Adrenal gland (tissue), 9 donors: ENCODE measurements at regions not wholly inside any gene's neighbourhood (a gene's known extent, or its start where the extent isn't known, plus 50 kb on each side); places are given as distances from the start of the nearest gene placed in this dataset.

ENCODE experiments used
- DNase-seq, 7 donors: peaks; one replicate each; pipeline ENCODE4 v3.0.0-alpha.2; 2019 to 2020
- H3K27ac ChIP-seq, 5 donors: fragments of 200-600 bp; sonication (generic) in 4 of 5; 1 replicate in 3 of 5; 2 replicates in 2 of 5; pipeline versions ENCODE4 v1.5.1 to v1.8.0; 2016 to 2020; ENCODE audit warnings: mild to moderate bottlenecking in 1 of 5
- H3K27me3 ChIP-seq: fragments of 200-600 bp; 2 replicates; pipeline ENCODE4 v1.8.0; 2021
- H3K36me3 ChIP-seq, 2 donors: fragments of 200-600 bp; replicated peaks in 1 of 2; 1 replicate in 1 of 2; 2 replicates in 1 of 2; pipeline versions ENCODE4 v1.5.1 to v1.8.0; 2018 to 2022
- H3K4me1 ChIP-seq, 2 donors: fragments of 200-600 bp; replicated peaks in 1 of 2; 1 replicate in 1 of 2; 2 replicates in 1 of 2; pipeline versions ENCODE4 v1.5.1 to v1.8.0; 2018 to 2021
- H3K4me3 ChIP-seq, 4 donors: fragments of 200-600 bp; sonication (generic) in 3 of 4; one replicate each; pipeline ENCODE4 v1.5.1; 2016 to 2018
- H3K9me3 ChIP-seq, 3 donors: fragments of 200-600 bp; sonication (generic) in 1 of 3; replicated peaks in 1 of 3; 1 replicate in 2 of 3; 2 replicates in 1 of 3; pipeline versions ENCODE4 v1.5.1 to v1.8.0; 2016 to 2021
- POLR2A ChIP-seq, 2 donors: fragments of 450-650 bp; IDR thresholded peaks; one replicate each; pipeline ENCODE4 v1.6.1; 2017; ENCODE audit warnings: antibody characterized with exemption in 2 of 2, mild to moderate bottlenecking in 2 of 2, moderate library complexity in 1 of 2
- WGBS, 4 donors: extraction: QIAGEN DNeasy Blood & Tissue Kit in 2 of 4; methylation state at CpG; one replicate each; pipeline versions ENCODE4 v1.1.5 to v1.1.7; 2013 to 2017; 5-methylcytosine and 5-hydroxymethylcytosine counted together
- intact Hi-C, 2 donors: fragments of 100-400 bp; cut with DNase I; formaldehyde crosslinking; loops; one replicate each; pipeline versions ENCODE4 v1.14.1 to v1.15.0; 2022 to 2023
- TF ChIP-seq, protein P1 (sequence below), 6 experiments: fragments of 450-650 bp in 4 of 6; fragments of 200-600 bp in 2 of 6; sonication (generic) in 1 of 6; IDR thresholded peaks; 1 replicate in 5 of 6; 2 replicates in 1 of 6; pipeline versions ENCODE4 v1.5.1 to v1.8.0; 2016 to 2021; ENCODE audit warnings: antibody characterized with exemption in 6 of 6, mild to moderate bottlenecking in 2 of 6, moderate library complexity in 1 of 6
- donor health status: healthy with polysubstance abuse.
- donor health status: Bipolar disorder and iron deficiency.
- donor health status: DM: yes; HTN: yes; CAD: no.
- donor health status: DM: no; HTN: no; CAD: no.
- donor health status: DM: no; HTN: no; CAD: no.

DNA sequence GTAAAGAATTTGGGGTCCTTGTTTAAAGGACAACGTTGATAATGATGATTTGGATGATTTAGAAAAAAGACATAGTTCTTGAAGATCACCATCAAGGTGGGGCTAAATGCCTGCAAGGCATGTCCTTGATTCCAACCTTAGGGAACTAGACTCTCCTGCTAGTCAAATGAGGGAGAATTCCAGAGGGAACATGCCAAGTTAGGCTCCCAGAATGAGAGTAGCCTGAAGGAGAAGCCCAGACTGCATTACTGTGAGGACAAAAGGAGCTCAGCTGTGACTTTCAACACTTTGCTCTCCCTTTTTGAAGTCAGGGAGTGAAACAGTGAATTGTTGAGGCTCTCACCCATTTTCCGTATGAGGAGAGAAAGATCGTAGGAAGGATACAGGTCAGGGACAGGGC is 95.2 kb upstream of the TBX3 start:
- no peaks in the 10 kb centered on the region for H3K27me3 ChIP-seq
- intact Hi-C loops, result loop anchor here in 1 of 2 donors (10.0 kb wide), 1 partner anchor 94 kb away; the partner anchor contains the start of gene TBX3
- 55 to 59% (median 55%) methylated on average over 3 of the region's 3 CpGs for WGBS, 4 donors
- no peak for DNase-seq
- TF ChIP-seq POLR2A (IDR thresholded peaks at IDR 0.05), result no peak
- TF ChIP-seq, protein P1, sequence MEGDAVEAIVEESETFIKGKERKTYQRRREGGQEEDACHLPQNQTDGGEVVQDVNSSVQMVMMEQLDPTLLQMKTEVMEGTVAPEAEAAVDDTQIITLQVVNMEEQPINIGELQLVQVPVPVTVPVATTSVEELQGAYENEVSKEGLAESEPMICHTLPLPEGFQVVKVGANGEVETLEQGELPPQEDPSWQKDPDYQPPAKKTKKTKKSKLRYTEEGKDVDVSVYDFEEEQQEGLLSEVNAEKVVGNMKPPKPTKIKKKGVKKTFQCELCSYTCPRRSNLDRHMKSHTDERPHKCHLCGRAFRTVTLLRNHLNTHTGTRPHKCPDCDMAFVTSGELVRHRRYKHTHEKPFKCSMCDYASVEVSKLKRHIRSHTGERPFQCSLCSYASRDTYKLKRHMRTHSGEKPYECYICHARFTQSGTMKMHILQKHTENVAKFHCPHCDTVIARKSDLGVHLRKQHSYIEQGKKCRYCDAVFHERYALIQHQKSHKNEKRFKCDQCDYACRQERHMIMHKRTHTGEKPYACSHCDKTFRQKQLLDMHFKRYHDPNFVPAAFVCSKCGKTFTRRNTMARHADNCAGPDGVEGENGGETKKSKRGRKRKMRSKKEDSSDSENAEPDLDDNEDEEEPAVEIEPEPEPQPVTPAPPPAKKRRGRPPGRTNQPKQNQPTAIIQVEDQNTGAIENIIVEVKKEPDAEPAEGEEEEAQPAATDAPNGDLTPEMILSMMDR (IDR thresholded peaks at IDR 0.05), result no peak
- no peaks in the 10 kb centered on the region for H3K9me3 ChIP-seq
- H3K36me3 ChIP-seq, result no peaks in the 10 kb centered on the region
- no peak overlapping the region for H3K4me3 ChIP-seq
- peak overlapping the region in 1 of 5 donors; percentile 53 for H3K27ac ChIP-seq
- peaks cover 12 to 17% of the 10 kb centered on the region in 2 donors for H3K4me1 ChIP-seq

DNA sequence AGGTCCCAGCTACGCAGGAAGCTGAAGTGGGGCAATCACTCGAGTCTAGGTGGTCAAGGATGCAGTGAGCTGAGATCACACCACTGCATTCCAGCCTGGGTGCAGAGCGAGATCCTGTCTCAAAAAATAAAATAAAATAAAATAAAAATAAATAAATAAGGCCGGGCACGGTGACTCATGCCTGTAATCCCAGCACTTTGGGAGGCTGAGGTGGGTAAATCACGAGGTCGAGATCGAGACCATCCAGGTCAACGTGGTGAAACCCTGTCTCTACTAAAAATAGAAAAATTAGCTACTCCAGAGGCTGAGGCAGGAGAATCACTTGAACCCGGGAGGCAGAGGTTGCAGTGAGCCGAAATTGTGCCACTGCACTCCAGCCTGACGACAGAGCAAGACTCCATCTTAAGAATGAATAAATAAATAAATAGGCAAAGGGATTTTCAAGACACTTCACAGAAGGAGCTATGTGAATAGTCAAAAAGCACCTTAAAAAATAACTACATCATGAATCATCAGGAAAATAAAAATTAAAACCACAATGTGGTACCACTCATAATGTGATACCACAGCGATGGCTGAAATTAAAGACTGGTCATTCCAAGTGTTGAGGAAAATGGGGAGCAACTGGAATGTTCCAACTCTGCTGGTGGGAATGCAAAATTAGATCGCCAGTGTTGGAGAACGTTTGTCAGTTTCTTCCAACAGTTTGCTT is 92.9 kb upstream of the TBX3 start:
- peak overlapping the region in 2 of 5 donors; percentile 40 to 94 for H3K27ac ChIP-seq
- no peak overlapping the region for H3K4me3 ChIP-seq
- no peak for DNase-seq
- H3K27me3 ChIP-seq, result no peaks in the 10 kb centered on the region
- H3K36me3 ChIP-seq, result no peaks in the 10 kb centered on the region
- WGBS, 4 donors, result 75 to 92% (median 84%) methylated on average over 15 of the region's 15 CpGs
- intact Hi-C loops, result loop anchor here in 1 of 2 donors (10.0 kb wide), 1 partner anchor 92 kb away; the partner anchor contains the start of gene TBX3
- TF ChIP-seq, protein P1 (IDR thresholded peaks at IDR 0.05), result no peak
- TF ChIP-seq POLR2A (IDR thresholded peaks at IDR 0.05), result no peak
- peaks cover 11 to 19% of the 10 kb centered on the region in 2 donors for H3K4me1 ChIP-seq
- H3K9me3 ChIP-seq, result no peaks in the 10 kb centered on the region

DNA sequence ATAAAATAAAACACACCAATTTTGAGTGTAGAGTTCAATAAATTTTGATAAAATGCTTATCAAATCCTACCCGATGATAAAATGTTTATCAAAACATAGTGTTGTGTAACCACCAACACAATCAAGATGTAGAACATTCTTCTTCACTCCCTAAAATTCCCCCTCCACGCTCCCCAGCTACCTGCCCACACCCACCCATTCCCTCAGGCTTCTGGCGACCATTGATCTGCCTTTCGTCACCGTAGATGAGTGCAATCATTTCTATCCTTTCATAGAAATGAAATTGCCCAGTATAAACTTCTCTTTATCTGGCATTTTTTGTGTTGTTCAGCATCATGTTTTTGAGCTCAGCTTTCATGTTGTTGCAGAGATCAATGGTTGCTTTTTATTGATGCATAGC is 90.7 kb upstream of the TBX3 start:
- intact Hi-C loops, result loop anchor here in 1 of 2 donors (10.0 kb wide), 1 partner anchor 90 kb away; the partner anchor contains the start of gene TBX3
- TF ChIP-seq, protein P1 (IDR thresholded peaks at IDR 0.05), result no peak
- no peak for TF ChIP-seq POLR2A (IDR thresholded peaks at IDR 0.05)

DNA sequence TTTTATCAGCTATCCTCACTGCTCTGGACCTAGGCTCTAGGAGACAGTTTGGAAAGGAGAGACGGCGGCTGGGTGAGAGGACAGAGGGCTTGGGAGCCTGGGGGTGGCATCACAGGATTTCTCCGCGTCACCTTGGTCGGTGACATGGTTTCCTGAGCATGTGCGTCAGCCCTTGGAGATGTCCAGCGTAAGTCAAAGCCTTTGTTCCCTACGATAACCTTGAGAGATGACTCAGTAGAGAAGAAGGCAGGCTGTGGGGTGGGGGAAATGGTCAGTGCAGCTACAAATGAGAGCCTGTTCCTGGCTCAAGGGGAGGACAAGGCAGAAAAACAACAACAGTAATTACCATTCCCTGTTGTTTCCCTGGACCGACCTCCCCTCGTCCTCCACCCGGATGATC is 90.2 kb upstream of the TBX3 start:
- TF ChIP-seq POLR2A (IDR thresholded peaks at IDR 0.05), result peak in 1 of 2 donors; percentile 78
- TF ChIP-seq, protein P1 (IDR thresholded peaks at IDR 0.05), result no peak
- WGBS, 4 donors, result 38 to 50% (median 42%) methylated on average over 11 of the region's 11 CpGs
- peaks cover 21 to 25% of the 10 kb centered on the region in 2 donors for H3K4me1 ChIP-seq
- no peaks in the 10 kb centered on the region for H3K9me3 ChIP-seq
- no peak overlapping the region for H3K4me3 ChIP-seq
- H3K27me3 ChIP-seq, result no peaks in the 10 kb centered on the region
- DNase-seq, result peak; percentile 86 to 97 (median 95)
- intact Hi-C loops, result loop anchor here in 1 of 2 donors (10.0 kb wide), 1 partner anchor 89 kb away; the partner anchor contains the start of gene TBX3
- H3K36me3 ChIP-seq, result no peaks in the 10 kb centered on the region
- peak overlapping the region; percentile 88 to 97 (median 92) for H3K27ac ChIP-seq

More for the DNA sequence above, 90.7 kb upstream of the TBX3 start:
- 46 to 56% (median 50%) methylated on average over 5 of the region's 5 CpGs for WGBS, 4 donors
- peaks cover 16 to 25% of the 10 kb centered on the region in 2 donors for H3K4me1 ChIP-seq
- peak overlapping the region; percentile 88 to 94 (median 88) for H3K27ac ChIP-seq
- DNase-seq, result peak in 2 of 7 donors; percentile 46 to 55
- H3K36me3 ChIP-seq, result no peaks in the 10 kb centered on the region
- no peak overlapping the region for H3K4me3 ChIP-seq
- no peaks in the 10 kb centered on the region for H3K9me3 ChIP-seq
- no peaks in the 10 kb centered on the region for H3K27me3 ChIP-seq
